Panc1 (cell line): ENCODE measurements at regions not wholly inside any gene's neighbourhood (a gene's known extent, or its start where the extent isn't known, plus 50 kb on each side); places are given as distances from the start of the nearest gene placed in this dataset.

Source experiments
- ATAC-seq: fragments of 200-7000 bp; cut with Tn5 transposase; 2 replicates; pipeline ENCODE4 v1.9.1; 2020; ENCODE audit warnings: mild to moderate bottlenecking, moderate library complexity
- BruUV-seq: library from RNA; stranded (reverse); fragments of 400-500 nt; replicated peaks from 2 replicates; lab custom pipeline; 2021; lab: Mats Ljungman, UMichigan
- CTCF ChIA-PET: fragments of 300-600 bp; sonication (Branson Sonifier 250); formaldehyde crosslinking; loops from one replicate; lab custom pipeline; 2022; ENCODE audit warnings: antibody characterized with exemption; lab: Charles Lee
- POLR2A ChIA-PET: fragments of 300-600 bp; sonication (Branson Sonifier 250); formaldehyde crosslinking; loops from one replicate; lab custom pipeline; 2022; ENCODE audit warnings: antibody characterized with exemption; lab: Charles Lee
- DNase-seq: peaks from one replicate; pipeline ENCODE4 v3.0.0-alpha.2; 2010; ENCODE audit warnings: low read depth, low spot score
- H3K27ac ChIP-seq: 2 replicates; pipeline ENCODE4 v1.5.1; 2011; ENCODE audit warnings: mild to moderate bottlenecking, low read length, inconsistent platforms
- H3K27me3 ChIP-seq: fragments of 200-500 bp; sonication (Bioruptor generic); 2 replicates; pipeline ENCODE4 v1.6.0; 2014; ENCODE audit warnings: low read length, inconsistent platforms; ENCODE audit not compliant: control insufficient read depth, insufficient read depth
- H3K36me3 ChIP-seq: fragments of 200-500 bp; sonication (Bioruptor generic); 2 replicates; pipeline ENCODE4 v1.5.1; 2014; ENCODE audit warnings: inconsistent platforms, mild to moderate bottlenecking, low read length, moderate library complexity; ENCODE audit not compliant: control insufficient read depth, insufficient read depth
- H3K4me1 ChIP-seq: 2 replicates; pipeline ENCODE4 v1.5.1; 2011; ENCODE audit warnings: inconsistent platforms, mild to moderate bottlenecking, low read length, moderate library complexity; ENCODE audit not compliant: control insufficient read depth, insufficient read depth
- H3K4me3 ChIP-seq, 2 experiments: 2 replicates each; pipeline ENCODE4 v1.5.1; 2011 to 2012; ENCODE audit warnings: low read depth in 2 of 2, low read length in 2 of 2, mild to moderate bottlenecking in 2 of 2, inconsistent platforms in 1 of 2, moderate library complexity in 1 of 2
- H3K9me3 ChIP-seq: fragments of 200-500 bp; sonication (Bioruptor generic); 2 replicates; pipeline ENCODE4 v1.5.1; 2014; ENCODE audit warnings: low read depth, mild to moderate bottlenecking, inconsistent platforms, low read length, moderate library complexity; ENCODE audit not compliant: control insufficient read depth, insufficient read depth
- POLR2AphosphoS5 ChIP-seq: IDR thresholded peaks from 2 replicates; pipeline ENCODE4 v1.6.1; 2012; ENCODE audit warnings: mild to moderate bottlenecking, low read depth, low read length, moderate library complexity
- REST ChIP-seq, 2 experiments: IDR thresholded peaks; 2 replicates each; pipeline ENCODE4 v1.6.1; 2011 to 2012; ENCODE audit warnings: low read depth in 2 of 2, control low read depth in 1 of 2, low read length in 1 of 2, mild to moderate bottlenecking in 1 of 2, moderate library complexity in 1 of 2; ENCODE audit not compliant: insufficient read depth in 1 of 2
- SIN3A ChIP-seq: IDR thresholded peaks from 2 replicates; pipeline ENCODE4 v1.6.1; 2012; ENCODE audit warnings: low read depth, mild to moderate bottlenecking, low read length, moderate library complexity, borderline replicate concordance; ENCODE audit not compliant: insufficient read depth
- TCF7L2 ChIP-seq: IDR thresholded peaks from 2 replicates; pipeline ENCODE4 v1.6.1; 2011; ENCODE audit warnings: mild to moderate bottlenecking, low read depth, low read length, inconsistent platforms
- in situ Hi-C: cut with HindIII; loops from 2 replicates; pipeline ENCODE4 v1.10.0; 2016; ENCODE audit warnings: low sequenced_read_pairs, low pct_unique_long_range_greater_than_20kb
- intact Hi-C: fragments of 100-400 bp; cut with micrococcal nuclease; formaldehyde crosslinking; loops from one replicate; pipeline ENCODE4 v1.10.0; 2022; ENCODE audit not compliant: unreplicated experiment
- TF ChIP-seq, protein P1 (sequence below): fragments of 450-650 bp; IDR thresholded peaks from 2 replicates; pipeline ENCODE4 v1.5.1; 2017; ENCODE audit warnings: mild to moderate bottlenecking

- DNase-seq: no peak
- no peak for TF ChIP-seq POLR2AphosphoS5
- TF ChIP-seq, protein P1, sequence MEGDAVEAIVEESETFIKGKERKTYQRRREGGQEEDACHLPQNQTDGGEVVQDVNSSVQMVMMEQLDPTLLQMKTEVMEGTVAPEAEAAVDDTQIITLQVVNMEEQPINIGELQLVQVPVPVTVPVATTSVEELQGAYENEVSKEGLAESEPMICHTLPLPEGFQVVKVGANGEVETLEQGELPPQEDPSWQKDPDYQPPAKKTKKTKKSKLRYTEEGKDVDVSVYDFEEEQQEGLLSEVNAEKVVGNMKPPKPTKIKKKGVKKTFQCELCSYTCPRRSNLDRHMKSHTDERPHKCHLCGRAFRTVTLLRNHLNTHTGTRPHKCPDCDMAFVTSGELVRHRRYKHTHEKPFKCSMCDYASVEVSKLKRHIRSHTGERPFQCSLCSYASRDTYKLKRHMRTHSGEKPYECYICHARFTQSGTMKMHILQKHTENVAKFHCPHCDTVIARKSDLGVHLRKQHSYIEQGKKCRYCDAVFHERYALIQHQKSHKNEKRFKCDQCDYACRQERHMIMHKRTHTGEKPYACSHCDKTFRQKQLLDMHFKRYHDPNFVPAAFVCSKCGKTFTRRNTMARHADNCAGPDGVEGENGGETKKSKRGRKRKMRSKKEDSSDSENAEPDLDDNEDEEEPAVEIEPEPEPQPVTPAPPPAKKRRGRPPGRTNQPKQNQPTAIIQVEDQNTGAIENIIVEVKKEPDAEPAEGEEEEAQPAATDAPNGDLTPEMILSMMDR: no peak
- no TSS peak for BruUV-seq
- H3K27ac ChIP-seq: no peak overlapping the region
- POLR2A ChIA-PET: no interaction called here
- H3K9me3 ChIP-seq: no peaks in the 10 kb centered on the region
- no peak overlapping the region for H3K4me3 ChIP-seq
- no peak for ATAC-seq
- in situ Hi-C loops: no loop called here
- H3K36me3 ChIP-seq: no peaks in the 10 kb centered on the region
- no peaks in the 10 kb centered on the region for H3K4me1 ChIP-seq
- CTCF ChIA-PET: no interaction called here
- no peaks in the 10 kb centered on the region for H3K27me3 ChIP-seq
- intact Hi-C loops: no loop called here
These were observed 199.6 kb upstream of the DAB2 start for GRCh38 chr5:39624268-39624886.

DNA sequence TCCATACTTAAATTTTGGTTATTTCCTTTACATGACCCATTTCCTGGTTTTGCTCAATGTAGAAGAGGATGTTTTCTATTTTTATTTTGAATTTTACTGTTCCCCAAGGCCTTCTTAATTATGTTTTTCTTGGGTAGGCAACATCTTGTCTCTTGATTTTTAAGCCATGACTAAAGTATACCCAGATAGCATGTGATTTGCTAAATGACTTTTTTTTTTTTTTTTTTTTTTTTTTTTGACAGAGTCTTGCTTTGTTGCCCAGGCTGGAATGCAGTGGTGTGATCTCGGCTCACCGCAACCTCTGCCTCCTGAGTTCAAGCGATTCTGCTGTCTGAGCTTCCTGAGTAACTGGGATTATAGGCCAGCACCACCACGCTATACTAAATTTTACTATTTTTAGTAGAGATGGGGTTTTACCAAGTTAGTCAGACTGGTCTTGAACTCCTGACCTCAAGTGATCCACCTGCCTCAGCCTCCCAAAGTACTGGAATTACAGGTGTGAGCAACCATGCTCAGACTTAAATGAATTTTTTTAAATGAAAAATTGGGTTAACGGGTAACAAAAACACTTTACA lies 198.6 kb upstream of the DAB2 start:
- DNase-seq (no peak), ATAC-seq (no peak)
- CTCF ChIA-PET: no interaction called here
- in situ Hi-C loops (no loop called here), intact Hi-C loops (no loop called here)
- Histone ChIP-seq H3K27me3 (no peaks in the 10 kb centered on the region), H3K4me3 (no peak overlapping the region), H3K9me3 (no peaks in the 10 kb centered on the region), H3K36me3 (no peaks in the 10 kb centered on the region), H3K27ac (no peak overlapping the region), H3K4me1 (no peaks in the 10 kb centered on the region)
- no TSS peak for BruUV-seq
- POLR2A ChIA-PET: no interaction called here
- TF ChIP-seq REST (IDR thresholded peaks at IDR 0.05; ENCODE audit: insufficient read depth in 1 of 2, low read depth in 2 of 2, low read length in 1 of 2) (no peak), POLR2AphosphoS5 (no peak), TCF7L2 (no peak), SIN3A (no peak)
- TF ChIP-seq, protein P1: no peak
